Calu3 (cell line): ENCODE measurements at regions not wholly inside any gene's neighbourhood (a gene's known extent, or its start where the extent isn't known, plus 50 kb on each side); places are given as distances from the start of the nearest gene placed in this dataset.

ENCODE experiments used
- BruUV-seq: library from RNA; stranded (reverse); fragments of 400-500 nt; replicated peaks from 2 replicates; lab custom pipeline; 2021; lab: Mats Ljungman, UMichigan
- CTCF ChIA-PET: fragments of 300-600 bp; sonication (Branson Sonifier 250); formaldehyde crosslinking; loops from one replicate; lab custom pipeline; 2022; ENCODE audit warnings: antibody characterized with exemption; lab: Charles Lee
- DNase-seq: peaks from one replicate; pipeline ENCODE4 v3.0.0; 2022
- H3K27ac Mint-ChIP-seq: one replicate; pipeline ENCODE4 v1.8.0; 2022; ENCODE audit warnings: mixed read lengths; ENCODE audit not compliant: unreplicated experiment
- H3K27me3 Mint-ChIP-seq: one replicate; pipeline ENCODE4 v1.8.0; 2022; ENCODE audit warnings: mixed read lengths; ENCODE audit not compliant: unreplicated experiment
- H3K36me3 Mint-ChIP-seq: one replicate; pipeline ENCODE4 v1.8.0; 2022; ENCODE audit warnings: mild to moderate bottlenecking, moderate library complexity, mixed read lengths; ENCODE audit not compliant: insufficient read depth, unreplicated experiment
- H3K4me1 Mint-ChIP-seq: one replicate; pipeline ENCODE4 v1.8.0; 2022; ENCODE audit warnings: mild to moderate bottlenecking, low read depth, mixed read lengths; ENCODE audit not compliant: unreplicated experiment
- H3K4me3 Mint-ChIP-seq: one replicate; pipeline ENCODE4 v1.8.0; 2022; ENCODE audit warnings: mild to moderate bottlenecking, low read depth, moderate library complexity, mixed read lengths; ENCODE audit not compliant: unreplicated experiment
- H3K9me3 Mint-ChIP-seq: one replicate; pipeline ENCODE4 v1.8.0; 2022; ENCODE audit warnings: low read depth, mixed read lengths; ENCODE audit not compliant: unreplicated experiment
- intact Hi-C: fragments of 100-400 bp; cut with micrococcal nuclease; formaldehyde crosslinking; loops from one replicate; pipeline ENCODE4 v1.10.0; 2022; ENCODE audit not compliant: unreplicated experiment
- TF ChIP-seq, protein P1 (sequence below): fragments of 200-600 bp; IDR thresholded peaks from one replicate; pipeline ENCODE4 v1.8.0; 2022; ENCODE audit warnings: antibody characterized with exemption; ENCODE audit not compliant: unreplicated experiment

DNA sequence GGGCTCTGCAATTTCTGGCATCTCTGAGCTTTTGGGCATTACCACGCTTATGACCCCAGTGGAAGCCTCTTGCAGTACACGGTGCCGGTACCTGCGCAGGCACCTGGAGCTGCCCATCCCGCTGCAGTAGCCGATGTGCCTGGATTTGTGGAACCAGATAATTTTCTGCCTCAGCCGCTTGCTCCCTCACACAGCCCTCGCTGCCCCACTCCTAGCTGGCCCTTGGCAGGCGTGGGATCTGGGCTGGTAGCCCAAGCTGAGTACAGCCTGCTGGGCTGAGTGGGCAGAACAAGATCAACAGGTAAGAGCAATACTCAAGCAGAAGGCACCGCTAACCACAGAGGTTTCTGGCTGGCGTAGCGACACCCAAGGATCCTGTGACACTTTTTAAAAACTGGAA lies 1808.8 kb upstream of the ACO1 start:
- no peaks in the 10 kb centered on the region for H3K36me3 Mint-ChIP-seq
- no peaks in the 10 kb centered on the region for H3K4me1 Mint-ChIP-seq
- no peak overlapping the region for H3K27ac Mint-ChIP-seq
- BruUV-seq: no TSS peak
- H3K9me3 Mint-ChIP-seq: peaks cover 2% of the 10 kb centered on the region
- DNase-seq: no peak
- TF ChIP-seq, protein P1, sequence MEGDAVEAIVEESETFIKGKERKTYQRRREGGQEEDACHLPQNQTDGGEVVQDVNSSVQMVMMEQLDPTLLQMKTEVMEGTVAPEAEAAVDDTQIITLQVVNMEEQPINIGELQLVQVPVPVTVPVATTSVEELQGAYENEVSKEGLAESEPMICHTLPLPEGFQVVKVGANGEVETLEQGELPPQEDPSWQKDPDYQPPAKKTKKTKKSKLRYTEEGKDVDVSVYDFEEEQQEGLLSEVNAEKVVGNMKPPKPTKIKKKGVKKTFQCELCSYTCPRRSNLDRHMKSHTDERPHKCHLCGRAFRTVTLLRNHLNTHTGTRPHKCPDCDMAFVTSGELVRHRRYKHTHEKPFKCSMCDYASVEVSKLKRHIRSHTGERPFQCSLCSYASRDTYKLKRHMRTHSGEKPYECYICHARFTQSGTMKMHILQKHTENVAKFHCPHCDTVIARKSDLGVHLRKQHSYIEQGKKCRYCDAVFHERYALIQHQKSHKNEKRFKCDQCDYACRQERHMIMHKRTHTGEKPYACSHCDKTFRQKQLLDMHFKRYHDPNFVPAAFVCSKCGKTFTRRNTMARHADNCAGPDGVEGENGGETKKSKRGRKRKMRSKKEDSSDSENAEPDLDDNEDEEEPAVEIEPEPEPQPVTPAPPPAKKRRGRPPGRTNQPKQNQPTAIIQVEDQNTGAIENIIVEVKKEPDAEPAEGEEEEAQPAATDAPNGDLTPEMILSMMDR: no peak
- intact Hi-C loops: no loop called here
- CTCF ChIA-PET: no interaction called here
- no peaks in the 10 kb centered on the region for H3K27me3 Mint-ChIP-seq
- H3K4me3 Mint-ChIP-seq: no peak overlapping the region

DNA sequence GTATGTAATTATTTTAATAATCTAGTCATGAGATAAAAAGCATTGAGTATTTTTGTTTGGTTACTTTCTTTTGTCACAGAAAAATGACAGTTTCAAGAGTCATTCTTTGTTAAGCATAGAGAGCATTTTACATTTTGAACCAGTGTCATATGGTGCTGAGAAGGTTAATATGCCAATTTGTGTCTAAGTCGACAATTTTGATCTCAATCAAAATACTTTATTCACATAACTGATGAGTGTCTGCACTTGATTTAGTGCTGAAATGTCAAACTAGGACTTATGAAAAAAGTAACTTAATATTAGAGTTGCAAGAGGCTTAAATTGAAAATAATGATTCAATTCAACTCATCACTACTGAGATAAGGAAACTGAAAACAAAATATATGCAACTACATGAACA lies 1804.6 kb upstream of the ACO1 start:
- BruUV-seq: no TSS peak

DNA sequence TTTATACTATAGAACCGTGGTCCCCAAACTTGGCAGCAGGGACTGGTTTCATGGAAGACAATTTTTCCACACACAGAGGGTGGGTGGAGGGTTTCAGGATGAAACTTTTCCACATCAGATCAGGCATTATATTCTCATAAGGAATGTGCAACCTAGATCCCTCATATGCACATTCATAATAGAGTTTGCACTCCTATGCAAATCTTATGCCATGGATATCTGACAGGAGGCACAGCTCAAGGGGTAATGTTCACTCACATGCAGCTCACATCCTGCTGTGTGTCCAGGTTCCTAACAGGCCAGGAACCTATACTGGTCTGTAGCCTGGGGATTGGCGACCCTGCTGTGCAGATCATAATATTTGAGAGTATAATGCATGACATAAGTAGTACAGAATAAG lies 1802.2 kb upstream of the ACO1 start:
- no peak for DNase-seq
- intact Hi-C loops: no loop called here
- H3K9me3 Mint-ChIP-seq: no peaks in the 10 kb centered on the region
- no peaks in the 10 kb centered on the region for H3K27me3 Mint-ChIP-seq
- CTCF ChIA-PET: no interaction called here
- no peaks in the 10 kb centered on the region for H3K36me3 Mint-ChIP-seq
- no peak overlapping the region for H3K27ac Mint-ChIP-seq
- TF ChIP-seq, protein P1: no peak
- no TSS peak for BruUV-seq
- H3K4me3 Mint-ChIP-seq: no peak overlapping the region
- H3K4me1 Mint-ChIP-seq: no peaks in the 10 kb centered on the region

More for the DNA sequence above, 1804.6 kb upstream of the ACO1 start:
- TF ChIP-seq, protein P1: no peak
- intact Hi-C loops: no loop called here
- DNase-seq: no peak
- Mint-ChIP-seq H3K4me1 (no peaks in the 10 kb centered on the region), H3K27ac (no peak overlapping the region), H3K4me3 (no peak overlapping the region), H3K36me3 (no peaks in the 10 kb centered on the region), H3K9me3 (no peaks in the 10 kb centered on the region), H3K27me3 (no peaks in the 10 kb centered on the region)
- CTCF ChIA-PET: no interaction called here

DNA sequence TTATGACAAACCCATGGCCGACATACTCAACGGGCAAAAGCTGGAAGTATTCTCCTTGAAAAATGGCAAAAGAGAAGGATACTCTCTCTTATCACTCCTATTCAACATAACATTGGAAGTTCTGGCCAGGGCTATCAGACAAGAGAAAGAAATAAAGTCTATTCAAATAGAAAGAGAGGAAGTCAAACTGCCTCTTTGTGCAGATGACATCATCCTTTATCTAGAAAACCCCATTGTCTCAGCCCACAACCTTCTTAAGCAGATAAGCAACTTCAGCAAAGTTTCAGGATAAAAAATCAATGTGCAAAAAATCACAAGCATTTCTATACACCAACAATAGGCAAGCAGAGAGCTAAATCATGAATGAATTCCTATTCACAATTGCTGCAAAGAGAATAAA lies 1799.9 kb upstream of the ACO1 start:
- CTCF ChIA-PET: no interaction called here
- H3K36me3 Mint-ChIP-seq: no peaks in the 10 kb centered on the region

More for the DNA sequence above, 1799.9 kb upstream of the ACO1 start:
- H3K27ac Mint-ChIP-seq: no peak overlapping the region
- H3K9me3 Mint-ChIP-seq: no peaks in the 10 kb centered on the region
- intact Hi-C loops: no loop called here
- DNase-seq: no peak
- no peaks in the 10 kb centered on the region for H3K27me3 Mint-ChIP-seq
- BruUV-seq: no TSS peak
- TF ChIP-seq, protein P1: no peak
- H3K4me3 Mint-ChIP-seq: no peak overlapping the region
- H3K4me1 Mint-ChIP-seq: no peaks in the 10 kb centered on the region
